ENCODE measurements at regions not wholly inside any gene's neighbourhood (a gene's known extent, or its start where the extent isn't known, plus 50 kb on each side); places are given as distances from the start of the nearest gene placed in this dataset.

GRCh38 chr1:148318904-148319242, 164.2 kb downstream of the PPIAL4G start:
- WGBS, 3 donors = 79 to 83% (median 81%) methylated on average over 6 of the region's 6 CpGs
- Histone ChIP-seq H3K9me3 (no peaks in the 10 kb centered on the region), H3K36me3 (ENCODE audit: insufficient read depth in 1 of 2, low read depth in 1 of 2) (no peaks in the 10 kb centered on the region), H3K27me3 (ENCODE audit: insufficient read depth in 3 of 3, low read length in 2 of 3) (peaks cover 0 to 30% (median 10%) of the 10 kb centered on the region in 3 donors), H3K4me1 (no peaks in the 10 kb centered on the region), H3K4me3 (peak overlapping the region; percentile 36), H3K27ac (no peak overlapping the region)
- ATAC-seq (no peak), DNase-seq (no peak)
- intact Hi-C loops (cut with DNase I) = no loop called here
- no peak for TF ChIP-seq CTCF (IDR thresholded peaks at IDR 0.05)

GRCh38 chr1:148318123-148318903, 164.8 kb downstream of the PPIAL4G start:
- Histone ChIP-seq H3K27me3 (ENCODE audit: insufficient read depth in 3 of 3, low read length in 2 of 3) (peaks cover 0 to 30% (median 10%) of the 10 kb centered on the region in 3 donors), H3K36me3 (ENCODE audit: insufficient read depth in 1 of 2, low read depth in 1 of 2) (no peaks in the 10 kb centered on the region), H3K4me3 (peak overlapping the region; percentile 36), H3K4me1 (no peaks in the 10 kb centered on the region), H3K9me3 (no peaks in the 10 kb centered on the region), H3K27ac (no peak overlapping the region)
- intact Hi-C loops (cut with DNase I) = no loop called here
- ATAC-seq (no peak), DNase-seq (no peak)
- 49 to 56% (median 53%) methylated on average over 39 of the region's 39 CpGs for WGBS, 3 donors
- no peak for TF ChIP-seq CTCF (IDR thresholded peaks at IDR 0.05)

- Histone ChIP-seq H3K4me1 (no peaks in the 10 kb centered on the region), H3K36me3 (ENCODE audit: insufficient read depth in 1 of 2, low read depth in 1 of 2) (no peaks in the 10 kb centered on the region), H3K27ac (no peak overlapping the region), H3K4me3 (no peak overlapping the region), H3K27me3 (ENCODE audit: insufficient read depth in 3 of 3, low read length in 2 of 3) (peaks cover 0 to 30% (median 10%) of the 10 kb centered on the region in 3 donors), H3K9me3 (no peaks in the 10 kb centered on the region)
- WGBS, 3 donors = 60 to 62% (median 61%) methylated on average over 42 of the region's 42 CpGs
- intact Hi-C loops (cut with DNase I) = no loop called here
- DNase-seq = no peak
- TF ChIP-seq CTCF (IDR thresholded peaks at IDR 0.05) = no peak
- no peak for ATAC-seq
Observed at GRCh38 chr1:148317288-148317985, 165.4 kb upstream of the NBPF11 start.

GRCh38 chr1:148315071-148315811, 163.2 kb upstream of the NBPF11 start:
- H3K36me3 ChIP-seq (ENCODE audit: insufficient read depth in 1 of 2, low read depth in 1 of 2) = no peaks in the 10 kb centered on the region
- no peak for DNase-seq
- H3K27me3 ChIP-seq (ENCODE audit: insufficient read depth in 3 of 3, low read length in 2 of 3) = peaks cover 0 to 44% (median 12%) of the 10 kb centered on the region in 3 donors
- H3K4me3 ChIP-seq = no peak overlapping the region
- no peak for TF ChIP-seq CTCF (IDR thresholded peaks at IDR 0.05)
- H3K9me3 ChIP-seq = no peaks in the 10 kb centered on the region
- H3K27ac ChIP-seq = no peak overlapping the region
- no peak for ATAC-seq
- WGBS, 3 donors = 29 to 41% (median 33%) methylated on average over 6 of the region's 6 CpGs
- intact Hi-C loops (cut with DNase I) = no loop called here
- H3K4me1 ChIP-seq = no peaks in the 10 kb centered on the region
